Transverse colon (tissue), 3 donors: ENCODE measurements at regions not wholly inside any gene's neighbourhood (a gene's known extent, or its start where the extent isn't known, plus 50 kb on each side); places are given as distances from the start of the nearest gene placed in this dataset.

Source experiments
- CTCF ChIP-seq, 5 experiments: fragments of 200-600 bp in 3 of 5; fragments of 450-650 bp in 2 of 5; sonication (generic) in 3 of 5; IDR thresholded peaks; 1 replicate in 2 of 5; 2 replicates in 3 of 5; pipeline ENCODE4 v1.5.1; 2016 to 2017; ENCODE audit warnings: antibody characterized with exemption in 5 of 5, inconsistent platforms in 3 of 5, mild to moderate bottlenecking in 2 of 5, moderate library complexity in 1 of 5
- EP300 ChIP-seq: sonication (generic); formaldehyde crosslinking; IDR thresholded peaks from one replicate; pipeline ENCODE4 v1.6.1; 2017; ENCODE audit warnings: antibody characterized with exemption, low read depth

- TF ChIP-seq CTCF (IDR thresholded peaks at IDR 0.05) (no peak), EP300 (no peak)
Measured at GRCh38 chr3:157566596-157566995, 63.4 kb upstream of the VEPH1 start.
